RWPE2 (cell line): ENCODE measurements at regions not wholly inside any gene's neighbourhood (a gene's known extent, or its start where the extent isn't known, plus 50 kb on each side); places are given as distances from the start of the nearest gene placed in this dataset.

Experiments used
- ATAC-seq: fragments of 200-7000 bp; cut with Tn5 transposase; 3 replicates; pipeline ENCODE4 v1.9.1; 2021; ENCODE audit warnings: low read depth
- DNase-seq: peaks from one replicate; pipeline ENCODE4 v3.0.0-alpha.2; 2020; ENCODE audit warnings: low spot score
- H3K27ac ChIP-seq: fragments of 450-650 bp; 2 replicates; pipeline ENCODE4 v1.5.1; 2017; ENCODE audit warnings: mild to moderate bottlenecking; ENCODE audit not compliant: poor library complexity, severe bottlenecking
- H3K27me3 ChIP-seq: fragments of 250-450 bp; sonication (Bioruptor Pico); 2 replicates; pipeline ENCODE4 v1.5.1; 2021; ENCODE audit warnings: mild to moderate bottlenecking, moderate library complexity; ENCODE audit not compliant: insufficient read depth, poor library complexity, severe bottlenecking
- H3K36me3 ChIP-seq: fragments of 250-450 bp; sonication (Bioruptor Pico); 2 replicates; pipeline ENCODE4 v1.5.1; 2020; ENCODE audit warnings: low read depth, mild to moderate bottlenecking, moderate library complexity
- H3K4me1 ChIP-seq: fragments of 250-450 bp; sonication (Bioruptor Pico); 2 replicates; pipeline ENCODE4 v1.5.1; 2021; ENCODE audit warnings: mild to moderate bottlenecking, moderate library complexity; ENCODE audit not compliant: insufficient read depth, poor library complexity, severe bottlenecking
- H3K4me3 ChIP-seq: fragments of 250-450 bp; sonication (Bioruptor Pico); 2 replicates; pipeline ENCODE4 v1.5.1; 2021; ENCODE audit warnings: mild to moderate bottlenecking, moderate library complexity; ENCODE audit not compliant: severe bottlenecking
- H3K9me3 ChIP-seq: fragments of 250-450 bp; sonication (Bioruptor Pico); 2 replicates; pipeline ENCODE4 v1.5.1; 2021; ENCODE audit warnings: mild to moderate bottlenecking, moderate library complexity; ENCODE audit not compliant: severe bottlenecking
- TF ChIP-seq, protein P1 (sequence below): fragments of 450-650 bp; IDR thresholded peaks from one replicate; pipeline ENCODE4 v1.5.1; 2017; ENCODE audit warnings: mild to moderate bottlenecking, moderate library complexity; ENCODE audit not compliant: poor library complexity, severe bottlenecking

DNA sequence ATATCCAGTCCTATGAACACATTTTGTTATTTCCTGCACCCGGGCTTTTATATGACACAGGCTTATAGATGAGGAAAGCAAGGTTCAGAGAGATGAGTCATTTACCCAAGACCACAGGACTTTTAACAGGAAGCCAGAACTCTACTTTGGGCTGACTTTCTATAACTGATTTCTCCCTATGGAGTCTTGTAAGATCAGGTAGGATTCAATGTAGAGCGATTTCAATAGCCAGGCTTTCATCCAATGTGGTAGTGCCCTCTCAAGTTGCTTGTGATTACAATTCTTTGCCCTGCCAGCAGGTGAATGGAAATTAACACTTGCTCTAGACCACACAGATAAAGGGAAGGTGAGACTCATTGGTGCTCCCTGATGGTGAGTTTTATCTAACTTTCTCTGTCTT, 378.3 kb downstream of the INSC start:
- no peak for DNase-seq

DNA sequence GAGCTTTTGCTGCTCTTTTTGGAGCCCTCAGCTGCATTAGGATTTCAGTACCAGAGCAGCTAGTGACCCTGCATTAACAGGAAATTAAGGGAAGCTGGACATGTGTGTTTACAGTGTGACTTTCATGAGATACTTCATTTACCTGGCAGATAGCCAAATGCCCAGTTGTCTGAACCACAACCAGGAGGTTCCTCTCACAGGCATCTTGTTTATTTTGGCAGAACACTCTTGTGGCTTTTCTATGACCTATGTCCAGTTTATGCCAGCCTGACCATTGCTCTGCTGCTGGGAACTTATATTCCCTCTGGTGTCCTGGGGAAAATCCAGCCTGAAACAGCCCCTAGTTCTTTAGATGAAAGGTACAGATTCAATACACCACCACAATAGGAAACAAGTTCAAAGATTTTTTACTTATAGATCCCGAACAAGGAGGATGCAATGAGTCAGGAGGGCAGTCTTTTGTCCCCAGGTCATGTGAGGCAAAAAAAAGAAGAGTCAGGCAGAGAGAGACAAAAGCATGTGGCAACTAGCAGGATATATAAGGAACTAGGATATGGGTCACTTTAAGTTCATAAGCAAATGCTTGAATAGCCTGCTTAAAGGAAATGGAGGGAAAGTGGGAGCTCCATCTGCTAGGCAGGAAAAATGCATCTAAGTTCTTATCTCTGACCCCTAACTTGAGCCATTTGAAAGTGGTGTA, 379.3 kb downstream of the INSC start:
- H3K36me3 ChIP-seq = no peaks in the 10 kb centered on the region
- ATAC-seq = no peak
- no peaks in the 10 kb centered on the region for H3K4me1 ChIP-seq
- no peak for DNase-seq
- TF ChIP-seq, protein P1, sequence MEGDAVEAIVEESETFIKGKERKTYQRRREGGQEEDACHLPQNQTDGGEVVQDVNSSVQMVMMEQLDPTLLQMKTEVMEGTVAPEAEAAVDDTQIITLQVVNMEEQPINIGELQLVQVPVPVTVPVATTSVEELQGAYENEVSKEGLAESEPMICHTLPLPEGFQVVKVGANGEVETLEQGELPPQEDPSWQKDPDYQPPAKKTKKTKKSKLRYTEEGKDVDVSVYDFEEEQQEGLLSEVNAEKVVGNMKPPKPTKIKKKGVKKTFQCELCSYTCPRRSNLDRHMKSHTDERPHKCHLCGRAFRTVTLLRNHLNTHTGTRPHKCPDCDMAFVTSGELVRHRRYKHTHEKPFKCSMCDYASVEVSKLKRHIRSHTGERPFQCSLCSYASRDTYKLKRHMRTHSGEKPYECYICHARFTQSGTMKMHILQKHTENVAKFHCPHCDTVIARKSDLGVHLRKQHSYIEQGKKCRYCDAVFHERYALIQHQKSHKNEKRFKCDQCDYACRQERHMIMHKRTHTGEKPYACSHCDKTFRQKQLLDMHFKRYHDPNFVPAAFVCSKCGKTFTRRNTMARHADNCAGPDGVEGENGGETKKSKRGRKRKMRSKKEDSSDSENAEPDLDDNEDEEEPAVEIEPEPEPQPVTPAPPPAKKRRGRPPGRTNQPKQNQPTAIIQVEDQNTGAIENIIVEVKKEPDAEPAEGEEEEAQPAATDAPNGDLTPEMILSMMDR = no peak
- no peaks in the 10 kb centered on the region for H3K9me3 ChIP-seq
- H3K4me3 ChIP-seq = no peak overlapping the region
- no peaks in the 10 kb centered on the region for H3K27me3 ChIP-seq
- H3K27ac ChIP-seq = no peak overlapping the region

More for the DNA sequence above, 378.3 kb downstream of the INSC start:
- Histone ChIP-seq H3K27ac (no peak overlapping the region), H3K4me1 (no peaks in the 10 kb centered on the region), H3K9me3 (no peaks in the 10 kb centered on the region), H3K36me3 (no peaks in the 10 kb centered on the region), H3K27me3 (no peaks in the 10 kb centered on the region), H3K4me3 (no peak overlapping the region)
- TF ChIP-seq, protein P1 = no peak
- ATAC-seq = peak; percentile 48; the same call in 2 of the 3 replicates

DNA sequence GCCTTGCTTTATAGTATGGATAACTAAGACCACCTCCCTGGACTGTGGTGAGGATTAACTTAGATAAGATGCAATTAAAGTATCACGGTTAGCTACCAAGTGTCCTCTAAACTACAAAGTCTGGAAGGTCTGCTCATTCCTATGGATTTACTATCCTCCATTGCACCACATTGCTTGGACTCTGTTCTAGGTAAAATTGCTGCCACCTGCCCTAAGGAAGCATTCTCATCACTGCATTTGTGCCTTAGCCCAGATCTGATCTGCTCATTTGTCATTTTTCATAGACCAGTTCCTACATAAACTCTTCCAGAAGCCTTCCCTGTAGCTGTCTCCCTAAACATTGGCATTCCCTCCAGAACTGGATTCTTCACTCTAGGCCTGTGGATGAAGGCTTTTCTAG, 380.0 kb downstream of the INSC start:
- Histone ChIP-seq H3K9me3 (no peaks in the 10 kb centered on the region), H3K27ac (no peak overlapping the region), H3K4me3 (no peak overlapping the region), H3K36me3 (no peaks in the 10 kb centered on the region), H3K4me1 (no peaks in the 10 kb centered on the region), H3K27me3 (no peaks in the 10 kb centered on the region)
- no peak for ATAC-seq
- TF ChIP-seq, protein P1 = no peak
- DNase-seq = no peak

DNA sequence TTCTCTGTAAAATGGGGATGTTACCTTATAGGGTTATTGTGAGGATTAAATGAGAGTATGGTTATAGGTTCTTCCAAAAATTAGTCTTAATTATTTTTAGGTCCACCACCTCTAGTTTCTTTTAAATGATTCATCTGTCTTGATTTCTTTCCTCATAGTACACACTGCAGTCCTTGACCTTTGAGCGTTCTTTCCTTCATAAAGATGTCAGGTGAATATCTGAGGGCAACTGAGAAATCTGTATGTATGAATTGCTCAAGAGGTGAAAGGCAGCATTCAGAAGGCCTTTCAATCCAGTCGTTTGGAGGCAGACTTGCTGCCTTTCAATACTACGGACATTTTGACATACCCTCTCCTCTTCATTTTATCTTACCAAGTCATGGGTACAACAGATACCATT, 380.7 kb downstream of the INSC start:
- DNase-seq = no peak
- Histone ChIP-seq H3K9me3 (no peaks in the 10 kb centered on the region), H3K27ac (no peak overlapping the region)

DNA sequence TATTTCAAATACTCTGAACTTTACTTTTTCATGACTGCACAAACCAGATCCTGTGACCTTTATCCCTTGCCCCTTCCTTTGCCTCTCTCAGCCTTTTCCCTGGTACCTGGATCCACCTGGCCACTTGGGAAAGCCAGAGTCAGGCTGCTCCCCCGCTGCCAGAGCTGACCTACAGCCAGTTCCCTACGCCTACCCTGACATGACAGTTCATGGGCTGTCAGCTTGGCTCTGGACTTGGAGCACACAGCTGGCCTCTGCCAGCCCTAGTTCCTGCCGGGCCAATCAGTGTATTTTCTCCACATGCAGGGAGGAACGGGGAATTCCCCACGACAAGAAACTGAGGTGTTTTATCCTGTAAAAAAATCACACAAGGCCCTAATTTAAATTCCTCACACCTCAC, 382.6 kb downstream of the INSC start:
- TF ChIP-seq, protein P1 = no peak
- H3K27me3 ChIP-seq = no peaks in the 10 kb centered on the region
- ATAC-seq = no peak
- no peak overlapping the region for H3K27ac ChIP-seq
- H3K9me3 ChIP-seq = no peaks in the 10 kb centered on the region
- no peaks in the 10 kb centered on the region for H3K4me1 ChIP-seq
- H3K4me3 ChIP-seq = no peak overlapping the region
- H3K36me3 ChIP-seq = no peaks in the 10 kb centered on the region
- DNase-seq = no peak

More for the DNA sequence above, 380.7 kb downstream of the INSC start:
- H3K4me1 ChIP-seq = no peaks in the 10 kb centered on the region
- no peak for ATAC-seq
- H3K36me3 ChIP-seq = no peaks in the 10 kb centered on the region
- no peaks in the 10 kb centered on the region for H3K27me3 ChIP-seq
- no peak overlapping the region for H3K4me3 ChIP-seq
- TF ChIP-seq, protein P1 = no peak
